ENCODE measurements at regions not wholly inside any gene's neighbourhood (a gene's known extent, or its start where the extent isn't known, plus 50 kb on each side); places are given as distances from the start of the nearest gene placed in this dataset.
"Not testable (repeated sequence)": the region's sequence is repeated elsewhere in the genome, so short reads cannot be mapped to it uniquely, and the experiment has no call there.

- no peak for DNase-seq
Observed at GRCh38 chr2:39584283-39584965, 81.3 kb upstream of the TMEM178A start.

- DNase-seq, result not testable (repeated sequence)
Observed at GRCh38 chr2:39585531-39585930, 80.2 kb upstream of the TMEM178A start.

DNA sequence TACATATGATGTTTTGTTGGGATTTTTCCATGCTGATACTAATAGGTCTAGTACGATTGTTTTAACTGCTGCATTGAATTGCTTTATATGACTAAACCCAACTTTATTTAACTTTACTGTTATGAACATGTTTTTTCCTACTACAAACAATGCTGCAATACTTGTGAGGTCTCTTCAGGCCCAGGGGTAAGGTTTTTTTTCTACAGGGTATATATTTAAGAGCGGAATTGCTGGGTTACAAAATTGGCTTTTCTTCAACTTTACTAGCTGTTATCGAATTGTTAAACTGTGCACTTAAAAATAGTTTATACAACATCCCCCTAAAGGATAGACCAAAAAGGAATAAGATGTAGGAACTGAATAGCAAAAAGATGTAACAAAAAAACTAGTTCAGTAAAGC lies 78.5 kb upstream of the TMEM178A start:
- no peak for DNase-seq

DNA sequence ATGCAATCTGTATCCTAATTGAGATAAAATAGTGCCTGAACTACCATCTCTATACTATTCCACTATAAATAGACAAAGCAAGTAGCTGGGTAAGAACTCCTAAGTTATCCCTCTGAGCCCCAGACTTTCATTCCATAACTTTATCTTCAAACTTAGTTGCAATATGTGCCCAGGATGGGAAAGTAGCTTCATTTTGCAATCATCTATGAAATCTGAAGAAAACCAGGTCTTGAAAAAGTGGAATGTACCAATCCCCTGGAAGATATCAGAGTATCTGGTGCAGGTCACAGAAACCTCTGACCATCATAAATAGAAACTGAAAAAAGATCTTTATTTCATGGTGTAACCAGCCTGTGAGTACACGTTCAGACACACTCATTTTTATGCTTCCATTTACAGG lies 78.1 kb upstream of the TMEM178A start:
- DNase-seq, result no peak

- no peak for DNase-seq
Observed at GRCh38 chr2:39593439-39594393, 72.0 kb upstream of the TMEM178A start.

GRCh38 chr2:39595116-39595515 lies 70.6 kb upstream of the TMEM178A start:
- no peak for DNase-seq

- DNase-seq, result no peak
Observed at GRCh38 chr2:39597314-39597713, 68.4 kb upstream of the TMEM178A start.

- no peak for DNase-seq
Observed at GRCh38 chr2:39602616-39603015, 63.1 kb upstream of the TMEM178A start.

DNA sequence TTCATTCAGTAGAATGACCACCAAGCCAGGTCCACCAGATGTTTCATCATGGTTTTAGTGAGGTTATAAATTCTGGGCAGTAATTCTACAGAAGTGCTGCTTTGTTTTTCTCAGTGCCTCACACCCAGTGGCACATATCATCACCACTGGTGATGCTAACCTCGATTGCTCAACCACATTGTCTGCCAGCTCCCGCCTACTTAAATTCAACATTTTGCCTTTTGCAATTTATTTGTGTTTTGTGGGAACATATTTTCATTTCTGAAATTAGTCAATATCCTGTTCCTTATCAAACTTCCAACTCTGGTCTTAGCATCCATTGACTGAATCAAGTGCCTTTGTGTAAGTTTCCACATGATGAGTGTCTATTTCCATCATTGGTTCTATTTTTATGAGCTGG lies 62.3 kb upstream of the TMEM178A start:
- DNase-seq, result no peak

DNA sequence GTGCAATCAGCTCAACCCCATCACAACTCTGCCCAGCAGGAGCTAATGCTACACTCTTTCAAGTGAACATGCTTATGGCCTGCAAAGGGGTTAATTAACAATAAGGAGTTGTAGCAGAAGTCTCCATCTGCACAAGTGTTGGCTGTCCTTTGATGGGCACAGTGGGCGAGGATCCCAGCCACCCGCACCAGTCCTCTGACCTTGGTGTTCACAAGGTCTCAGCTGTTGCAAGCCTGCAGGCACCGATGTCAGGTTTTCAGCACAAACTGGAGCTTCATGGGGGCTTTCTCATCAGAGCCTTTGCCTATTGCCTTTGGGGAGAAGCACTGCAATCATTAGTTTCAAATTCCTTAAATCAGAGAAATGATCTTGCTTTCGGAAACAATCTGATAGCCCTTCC lies 60.9 kb upstream of the TMEM178A start:
- DNase-seq, result no peak

GRCh38 chr2:39606585-39606984 lies 59.1 kb upstream of the TMEM178A start:
- no peak for DNase-seq

- DNase-seq, result no peak
Observed at GRCh38 chr2:39607538-39608262, 58.0 kb upstream of the TMEM178A start.

DNA sequence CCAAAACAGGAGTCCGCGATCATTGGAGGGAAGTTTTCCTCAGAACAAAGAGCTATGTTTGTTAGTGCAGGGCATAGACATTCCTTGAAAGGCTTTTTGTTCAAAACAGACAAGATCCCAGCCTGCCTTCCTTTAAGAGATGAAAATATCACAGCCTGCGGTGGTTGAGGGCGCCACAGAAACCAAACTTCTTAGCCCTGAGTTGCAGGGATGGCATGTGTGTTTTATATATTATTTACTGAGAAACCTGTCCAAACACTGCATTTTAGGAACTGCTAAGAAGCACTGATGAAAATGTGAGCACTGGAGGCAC lies 57.5 kb upstream of the TMEM178A start:
- no peak for DNase-seq

DNA sequence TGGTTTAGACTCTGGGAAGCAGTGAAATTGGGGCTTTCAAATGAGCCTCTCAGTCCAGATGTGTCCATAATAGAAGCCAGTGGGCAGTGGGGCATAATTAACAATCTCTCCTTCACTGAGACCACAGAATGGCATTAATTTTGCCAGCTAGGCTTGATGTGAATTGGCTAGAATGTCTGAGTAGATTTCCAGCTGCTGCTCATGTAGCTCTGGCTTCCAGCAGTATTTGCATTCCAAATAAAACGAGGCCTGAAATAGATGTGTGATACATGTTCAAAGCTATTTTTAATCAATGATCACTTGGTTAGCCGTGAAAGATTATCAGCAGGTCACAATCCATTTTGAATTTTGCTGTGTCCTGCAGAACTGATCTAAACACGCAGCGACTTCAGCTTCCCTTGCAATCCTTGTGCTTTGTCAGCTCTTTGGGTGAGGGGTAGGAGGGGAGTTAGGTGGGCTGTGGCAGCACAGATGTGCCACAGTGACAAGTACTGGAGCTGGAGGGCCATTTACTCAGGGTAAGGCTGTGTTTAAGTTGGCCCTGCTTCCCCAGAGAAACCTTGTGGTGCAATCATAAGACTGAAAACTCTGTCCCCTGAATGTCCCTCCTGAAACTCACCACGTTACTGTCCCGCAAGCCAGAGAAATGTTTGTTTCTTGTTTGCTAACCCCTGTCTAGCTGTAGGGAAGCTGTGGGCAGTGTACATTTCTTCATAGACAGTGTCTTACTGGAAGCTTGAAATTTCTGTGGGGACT lies 56.9 kb upstream of the TMEM178A start:
- DNase-seq, result no peak

GRCh38 chr2:39609917-39610316 lies 55.8 kb upstream of the TMEM178A start:
- no peak for DNase-seq

DNA sequence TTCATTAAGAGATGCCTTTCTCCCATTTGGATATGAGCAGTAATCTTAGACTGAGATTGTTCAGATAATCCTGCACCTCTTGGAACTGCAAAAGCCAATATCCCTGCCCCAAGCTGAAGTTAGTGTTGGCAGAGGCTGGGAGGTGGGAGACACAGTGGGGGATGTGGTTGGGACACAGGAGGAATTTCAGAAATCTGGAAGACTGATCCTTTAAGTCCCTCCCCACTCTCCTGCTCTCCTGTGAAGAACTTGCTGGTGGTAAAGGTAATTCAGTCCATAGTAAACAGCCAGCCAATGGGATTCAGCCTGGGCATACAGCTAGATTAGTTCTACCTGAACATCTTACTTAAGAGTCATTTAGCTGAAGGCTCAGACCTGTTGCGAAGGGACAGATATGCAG lies 50.0 kb upstream of the TMEM178A start:
- DNase-seq, result no peak
